NB4 (cell line): ENCODE measurements at regions not wholly inside any gene's neighbourhood (a gene's known extent, or its start where the extent isn't known, plus 50 kb on each side); places are given as distances from the start of the nearest gene placed in this dataset.

ENCODE experiments used
- MYC ChIP-seq: IDR thresholded peaks from 2 replicates; pipeline ENCODE4 v1.6.1; 2011; ENCODE audit warnings: low read depth, low read length
- POLR2A ChIP-seq: IDR thresholded peaks from 2 replicates; pipeline ENCODE4 v1.6.1; 2011; ENCODE audit warnings: mild to moderate bottlenecking; ENCODE audit not compliant: insufficient read length; ENCODE audit errors: extremely low read depth
- TF ChIP-seq, protein P1 (sequence below): IDR thresholded peaks from one replicate; pipeline ENCODE4 v1.5.1; 2012; ENCODE audit warnings: low read depth, low read length
- TF ChIP-seq, protein P2 (sequence below): IDR thresholded peaks from 2 replicates; pipeline ENCODE4 v1.6.1; 2011; ENCODE audit warnings: low read depth, low read length

DNA sequence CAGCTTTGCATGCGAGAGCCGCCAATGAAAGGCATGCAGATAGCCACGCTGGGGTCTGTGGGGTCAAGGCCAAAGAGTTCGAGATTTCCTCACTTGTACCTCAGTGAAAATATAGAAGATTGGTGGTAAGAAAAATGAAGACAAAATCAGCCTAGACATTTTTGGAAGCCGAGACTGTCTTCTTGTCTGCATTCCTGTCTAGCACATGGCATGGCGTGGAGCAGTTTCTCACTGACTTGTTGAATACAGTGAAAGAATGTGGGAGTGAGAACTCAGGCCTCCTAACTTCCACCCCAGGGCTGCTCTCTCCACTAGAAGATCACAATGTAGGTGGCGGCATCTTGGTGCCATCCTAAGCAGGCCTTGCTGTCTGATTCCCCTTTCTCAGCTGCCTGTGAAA is 740.8 kb upstream of the HS6ST1 start:
- TF ChIP-seq, protein P1, sequence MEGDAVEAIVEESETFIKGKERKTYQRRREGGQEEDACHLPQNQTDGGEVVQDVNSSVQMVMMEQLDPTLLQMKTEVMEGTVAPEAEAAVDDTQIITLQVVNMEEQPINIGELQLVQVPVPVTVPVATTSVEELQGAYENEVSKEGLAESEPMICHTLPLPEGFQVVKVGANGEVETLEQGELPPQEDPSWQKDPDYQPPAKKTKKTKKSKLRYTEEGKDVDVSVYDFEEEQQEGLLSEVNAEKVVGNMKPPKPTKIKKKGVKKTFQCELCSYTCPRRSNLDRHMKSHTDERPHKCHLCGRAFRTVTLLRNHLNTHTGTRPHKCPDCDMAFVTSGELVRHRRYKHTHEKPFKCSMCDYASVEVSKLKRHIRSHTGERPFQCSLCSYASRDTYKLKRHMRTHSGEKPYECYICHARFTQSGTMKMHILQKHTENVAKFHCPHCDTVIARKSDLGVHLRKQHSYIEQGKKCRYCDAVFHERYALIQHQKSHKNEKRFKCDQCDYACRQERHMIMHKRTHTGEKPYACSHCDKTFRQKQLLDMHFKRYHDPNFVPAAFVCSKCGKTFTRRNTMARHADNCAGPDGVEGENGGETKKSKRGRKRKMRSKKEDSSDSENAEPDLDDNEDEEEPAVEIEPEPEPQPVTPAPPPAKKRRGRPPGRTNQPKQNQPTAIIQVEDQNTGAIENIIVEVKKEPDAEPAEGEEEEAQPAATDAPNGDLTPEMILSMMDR, result no peak
- TF ChIP-seq, protein P2, sequence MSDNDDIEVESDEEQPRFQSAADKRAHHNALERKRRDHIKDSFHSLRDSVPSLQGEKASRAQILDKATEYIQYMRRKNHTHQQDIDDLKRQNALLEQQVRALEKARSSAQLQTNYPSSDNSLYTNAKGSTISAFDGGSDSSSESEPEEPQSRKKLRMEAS, result no peak
- no peak for TF ChIP-seq POLR2A
- TF ChIP-seq MYC, result no peak
